ENCODE measurements at regions not wholly inside any gene's neighbourhood (a gene's known extent, or its start where the extent isn't known, plus 50 kb on each side); places are given as distances from the start of the nearest gene placed in this dataset.

DNA sequence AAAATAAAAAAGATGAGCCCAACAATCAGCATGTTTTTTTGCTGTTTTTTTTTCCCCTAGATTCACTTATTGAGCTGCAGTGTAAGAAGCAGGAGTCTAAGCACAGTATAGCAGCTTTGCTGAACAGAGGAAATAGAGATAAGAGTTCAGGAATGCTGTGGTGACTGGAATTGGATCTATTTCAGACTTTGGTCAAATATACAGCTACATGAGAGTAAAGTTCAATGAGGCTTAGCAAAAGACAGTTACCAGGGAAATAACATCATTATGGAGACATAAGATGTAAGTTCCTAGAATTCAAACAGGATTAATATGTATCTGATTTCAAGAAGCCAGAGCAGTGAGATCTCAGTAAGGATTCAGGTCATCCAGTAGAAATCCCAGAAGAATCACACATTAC is 613.0 kb downstream of the RPS29 start:
- DNase-seq: no peak

DNA sequence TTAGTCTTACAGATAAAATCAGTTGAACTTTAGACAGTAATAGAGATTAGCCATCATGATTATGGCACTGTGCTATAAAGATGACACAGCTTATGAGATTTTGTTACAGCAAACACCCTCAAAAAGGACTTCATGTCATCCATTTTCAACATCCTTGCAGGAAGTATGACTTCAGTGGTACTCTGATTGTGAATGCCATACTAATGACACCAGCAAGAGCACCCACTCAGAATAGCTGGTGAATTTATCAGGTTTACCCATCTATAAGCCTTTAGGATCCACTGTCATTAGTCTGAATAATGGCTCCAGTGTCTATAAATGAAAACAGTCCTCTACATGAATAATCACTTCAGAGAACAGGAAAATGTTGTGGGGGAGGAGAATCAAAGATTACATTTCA is 615.2 kb downstream of the RPS29 start:
- DNase-seq: no peak

DNA sequence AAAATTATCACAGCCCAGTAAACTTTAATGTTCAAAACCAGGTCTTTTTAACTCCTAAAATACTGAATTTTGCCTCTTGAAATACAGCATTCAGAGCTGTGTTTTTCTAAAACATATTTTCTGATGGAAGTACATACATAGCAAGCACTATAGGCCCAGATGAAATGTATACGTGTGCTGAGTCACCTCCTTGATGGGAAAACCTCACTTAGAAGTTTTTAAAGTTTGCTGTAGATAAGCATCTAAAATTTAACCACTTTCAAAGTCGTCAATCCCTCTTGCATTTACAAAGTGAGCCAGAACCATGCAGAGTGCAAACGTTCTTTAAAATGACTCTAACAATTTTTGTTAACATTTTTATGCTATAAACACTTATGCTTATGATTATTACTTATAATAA is 618.8 kb downstream of the RPS29 start:
- DNase-seq: no peak

DNA sequence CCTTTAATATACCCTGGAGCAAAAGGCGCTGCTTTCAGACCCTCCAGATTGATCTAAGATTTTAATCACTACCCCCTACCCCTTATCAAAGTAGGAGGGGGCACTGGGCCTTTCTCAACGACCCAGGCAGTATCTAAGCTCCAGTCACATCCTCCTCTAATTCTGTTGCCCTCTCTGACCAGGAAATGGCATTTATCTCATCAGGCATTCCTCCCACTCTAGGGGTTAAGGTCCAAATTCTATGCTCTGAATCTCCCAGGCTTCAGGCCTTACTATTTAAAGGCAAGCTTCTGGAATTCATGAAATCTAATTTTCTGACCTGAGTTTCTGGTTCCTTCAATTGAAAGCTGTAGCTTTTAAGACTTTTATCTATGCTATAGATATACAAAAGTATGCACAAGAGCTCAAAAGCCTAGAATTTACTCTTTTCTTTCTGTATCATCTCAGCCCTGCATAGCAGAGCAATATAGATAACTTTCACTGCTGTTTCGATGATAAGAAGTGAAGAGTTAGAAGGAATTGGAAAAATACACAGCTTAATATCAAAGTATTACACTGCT is 622.9 kb downstream of the RPS29 start:
- DNase-seq: no peak

DNA sequence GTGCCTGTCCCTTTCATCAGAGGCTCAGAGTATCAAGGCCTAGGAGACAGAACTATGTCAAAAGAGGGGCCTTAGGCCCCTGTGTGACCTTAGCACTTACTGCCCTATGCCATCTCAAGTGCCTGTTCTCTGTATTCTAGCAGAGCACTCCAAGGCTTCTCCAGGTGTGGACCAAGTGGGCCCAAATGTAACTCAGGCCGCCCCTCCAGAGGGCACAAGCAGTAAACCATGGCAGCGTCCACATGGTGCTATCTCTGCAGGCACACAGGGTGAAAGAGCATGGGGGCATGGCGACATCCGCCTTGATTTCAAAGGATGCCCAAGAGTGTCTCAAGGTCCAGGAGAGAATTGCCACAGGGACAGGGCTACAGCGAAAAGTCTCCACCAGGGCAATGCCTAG is 628.7 kb downstream of the RPS29 start:
- no peak for DNase-seq

DNA sequence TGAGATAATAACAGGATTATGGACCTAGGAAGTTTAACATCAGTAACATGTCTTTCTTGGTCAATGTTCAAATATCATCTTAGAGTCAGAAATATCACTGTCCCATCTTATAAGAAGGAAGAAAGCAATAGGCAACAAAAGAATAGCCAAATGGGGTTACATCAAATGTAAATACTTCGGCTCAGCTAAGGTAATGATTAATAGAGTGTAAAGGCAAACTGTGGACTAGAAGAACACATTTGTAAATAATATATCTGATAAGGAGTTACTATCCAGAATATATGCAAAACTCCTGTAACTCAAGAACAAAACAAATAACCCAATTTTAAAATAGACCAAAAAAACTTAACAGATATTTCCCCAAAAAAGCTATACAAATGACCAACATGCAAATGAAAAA is 630.3 kb downstream of the RPS29 start:
- no peak for DNase-seq

DNA sequence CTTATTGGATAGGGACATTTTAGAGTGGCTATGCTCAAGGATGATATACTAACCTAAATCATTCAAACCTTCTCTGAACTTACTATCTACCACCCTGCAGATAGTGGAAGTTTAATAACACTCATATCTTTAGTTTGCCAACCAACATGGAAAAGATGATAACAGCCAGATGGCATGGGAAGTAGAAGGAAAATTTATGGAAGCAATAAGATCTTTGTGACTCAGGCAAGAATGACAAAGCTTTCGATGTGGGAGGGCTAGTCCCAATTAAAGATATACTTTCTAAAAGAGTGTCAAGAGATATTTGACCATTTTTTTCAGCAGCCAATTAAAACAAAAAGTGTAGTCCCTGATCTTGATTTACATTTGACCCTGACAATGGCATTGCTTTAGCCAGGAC is 631.7 kb downstream of the RPS29 start:
- no peak for DNase-seq

DNA sequence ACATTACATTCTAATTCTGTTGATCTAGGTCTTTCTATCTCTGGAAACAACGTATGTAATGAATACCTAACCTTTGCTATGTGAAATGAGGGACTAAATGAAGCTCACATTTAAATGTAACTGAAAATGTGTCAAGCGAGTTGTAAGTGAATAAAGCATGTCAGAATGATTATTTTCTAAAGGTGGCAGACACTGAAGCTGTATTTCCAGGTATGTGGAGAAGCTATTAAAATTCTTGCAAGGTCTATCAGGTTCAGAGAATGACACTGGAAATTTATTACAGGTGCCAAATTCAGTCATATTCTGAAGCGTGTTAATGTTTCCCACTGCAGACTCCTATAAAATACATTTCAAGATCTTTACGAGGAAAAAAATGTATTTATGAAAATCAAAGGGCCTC is 641.4 kb downstream of the RPS29 start:
- DNase-seq: no peak

DNA sequence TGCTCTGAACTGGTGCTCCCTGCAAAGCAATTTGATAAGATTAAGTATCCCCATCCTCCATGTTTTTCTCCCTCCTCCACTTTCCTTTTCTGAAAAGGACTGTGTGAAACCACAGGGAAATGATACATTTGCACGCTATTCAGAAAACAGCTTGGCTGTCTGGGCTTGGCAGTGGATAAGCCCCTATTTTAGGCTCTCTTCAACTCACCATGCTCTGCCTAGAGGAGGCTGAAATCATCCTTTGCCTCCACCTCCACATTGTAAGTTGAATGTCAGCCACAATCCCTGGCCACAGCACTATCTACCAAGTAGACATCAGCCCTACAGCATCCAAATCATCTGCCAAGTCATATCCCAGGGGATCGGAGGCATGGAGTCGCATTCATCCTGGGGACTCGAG is 642.3 kb downstream of the RPS29 start:
- no peak for DNase-seq

DNA sequence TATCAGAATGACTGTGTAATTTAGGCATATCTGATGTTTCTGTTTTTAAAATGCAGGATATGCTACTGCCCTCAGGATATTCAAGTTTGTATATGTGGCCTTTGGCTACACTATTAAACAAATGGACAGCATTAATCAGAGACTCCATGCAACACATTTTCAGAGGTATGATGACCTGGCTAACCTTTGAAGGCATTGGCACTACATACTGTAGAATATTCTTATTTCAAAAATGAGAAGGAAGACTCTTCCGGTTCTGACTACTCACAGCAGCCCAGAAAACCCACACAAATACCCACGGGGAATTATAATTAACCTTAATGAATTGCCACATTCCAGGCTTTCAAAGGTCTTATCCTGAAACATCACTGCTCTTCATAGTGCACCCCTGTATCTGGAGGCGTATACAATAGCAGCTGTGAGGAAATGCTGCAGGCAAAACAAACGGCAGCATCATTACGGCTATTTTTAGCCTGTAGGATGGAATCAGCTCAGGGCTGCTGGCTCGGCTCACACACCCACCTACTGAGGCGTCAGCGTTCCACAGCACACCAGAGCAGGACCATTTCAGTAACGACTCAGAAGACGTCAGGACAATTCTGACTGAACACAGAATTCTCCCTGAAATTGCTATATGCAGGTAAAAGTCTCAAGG is 648.5 kb downstream of the RPS29 start:
- DNase-seq: no peak

DNA sequence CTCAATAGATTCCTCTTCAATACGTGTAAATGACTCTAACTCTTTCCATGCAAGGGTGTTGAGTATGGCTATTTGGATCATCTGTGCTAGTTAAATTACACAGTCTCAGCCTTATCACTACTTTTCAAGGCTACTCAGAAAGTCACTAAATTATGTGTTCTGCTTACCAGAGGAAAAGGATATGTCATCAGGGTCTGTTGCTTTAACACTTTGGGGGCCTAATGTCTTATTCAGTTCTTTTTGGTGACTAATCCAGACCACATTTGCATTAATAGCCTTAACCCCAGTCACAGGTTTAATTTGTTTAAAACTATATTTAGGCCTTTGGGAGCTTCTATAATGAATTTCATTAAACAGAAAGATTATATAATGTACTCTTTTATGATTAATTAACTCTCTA is 649.3 kb downstream of the RPS29 start:
- no peak for DNase-seq

DNA sequence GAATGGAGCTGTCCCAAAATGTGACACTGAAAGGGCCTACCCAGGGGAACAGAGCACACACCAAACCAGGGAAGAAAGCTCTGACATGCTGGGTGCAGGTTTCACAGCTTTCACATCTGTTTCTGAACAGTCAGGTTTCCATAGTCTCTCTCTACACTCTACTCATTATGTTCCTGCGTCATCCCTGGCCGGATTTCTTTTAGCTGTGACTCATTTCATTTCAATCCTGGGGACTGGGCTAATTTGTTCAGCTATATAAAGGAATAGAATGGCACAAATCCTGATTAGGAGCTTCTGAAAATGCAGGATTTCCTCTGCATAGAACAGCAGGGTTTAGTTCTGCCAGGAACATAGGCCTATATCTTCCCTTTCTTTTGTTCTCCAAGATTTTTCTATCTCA is 649.8 kb downstream of the RPS29 start:
- no peak for DNase-seq

DNA sequence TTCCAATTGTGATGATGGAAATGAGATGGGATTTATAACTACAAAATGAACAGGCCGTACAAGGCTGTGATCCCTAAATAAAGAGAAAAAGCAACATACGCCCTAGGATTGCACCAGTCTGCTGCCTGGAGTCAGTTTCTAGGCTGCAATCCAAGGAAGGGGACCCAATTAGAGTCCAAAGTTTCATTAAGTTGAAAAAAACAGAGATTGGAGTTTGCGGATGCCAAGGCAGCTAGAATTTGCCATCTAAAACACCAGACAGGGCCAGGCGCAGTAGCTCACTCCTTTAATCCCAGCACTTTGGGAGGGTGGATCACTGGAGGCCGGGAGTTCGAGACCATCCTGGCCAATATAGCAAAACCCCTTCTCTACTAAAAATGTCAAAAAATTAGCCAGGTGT is 661.0 kb downstream of the RPS29 start:
- DNase-seq: no peak

DNA sequence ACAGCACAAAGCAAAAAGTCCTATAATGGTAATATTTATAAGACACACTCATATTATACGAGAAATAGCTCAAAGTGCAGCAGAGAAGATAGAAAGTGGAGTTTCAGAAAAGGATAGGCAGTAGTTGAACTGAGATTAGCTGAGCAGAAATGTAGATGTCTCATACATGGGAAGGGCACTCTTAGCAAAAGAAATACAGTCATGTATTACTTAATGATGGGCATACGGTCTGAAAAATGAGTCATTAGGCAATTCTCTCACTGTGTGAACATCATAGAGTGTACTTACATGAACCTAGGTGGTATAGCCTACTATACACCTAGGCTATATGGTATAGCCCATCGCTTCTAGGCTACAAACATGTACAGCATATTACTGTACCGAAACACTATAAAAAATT is 671.3 kb downstream of the RPS29 start:
- no peak for DNase-seq

DNA sequence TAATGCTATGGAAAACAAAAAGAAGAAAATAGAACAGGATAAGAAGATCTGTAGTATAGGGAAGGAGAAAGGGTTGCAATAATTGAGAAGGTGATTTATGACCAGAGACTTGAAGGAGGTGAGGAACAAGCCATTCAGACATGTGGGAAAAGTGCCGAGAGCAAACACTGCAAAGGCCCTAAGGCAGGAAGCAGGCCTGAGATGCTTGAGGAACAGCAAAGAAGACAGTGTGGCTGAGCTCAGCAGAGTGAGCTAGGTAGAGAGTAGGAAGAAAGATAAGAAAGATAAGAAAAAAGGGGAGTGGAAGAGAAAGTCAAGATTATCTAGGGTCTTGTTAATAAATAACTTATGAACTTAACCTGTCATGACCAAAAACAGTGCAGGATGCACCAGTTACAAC is 671.8 kb downstream of the RPS29 start:
- DNase-seq: no peak

DNA sequence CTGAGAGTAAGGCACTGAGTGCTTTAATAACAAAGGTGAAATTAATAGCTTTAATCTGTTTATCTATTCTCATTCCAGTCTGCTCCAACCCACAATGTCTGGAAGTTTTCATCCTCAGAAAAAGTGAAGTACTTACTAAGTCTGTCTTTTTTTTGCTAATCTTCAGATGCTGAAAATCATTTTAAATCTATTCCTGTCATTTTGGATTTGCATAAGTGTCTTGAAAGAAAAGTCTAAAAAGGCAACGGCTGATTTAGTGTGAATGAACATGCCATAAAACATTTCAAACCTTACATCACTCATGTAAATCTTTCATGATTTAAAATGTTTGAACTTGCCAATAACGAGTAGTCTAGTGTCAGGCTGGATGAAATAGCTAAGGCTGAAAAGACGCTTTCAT is 685.6 kb downstream of the RPS29 start:
- DNase-seq: no peak

DNA sequence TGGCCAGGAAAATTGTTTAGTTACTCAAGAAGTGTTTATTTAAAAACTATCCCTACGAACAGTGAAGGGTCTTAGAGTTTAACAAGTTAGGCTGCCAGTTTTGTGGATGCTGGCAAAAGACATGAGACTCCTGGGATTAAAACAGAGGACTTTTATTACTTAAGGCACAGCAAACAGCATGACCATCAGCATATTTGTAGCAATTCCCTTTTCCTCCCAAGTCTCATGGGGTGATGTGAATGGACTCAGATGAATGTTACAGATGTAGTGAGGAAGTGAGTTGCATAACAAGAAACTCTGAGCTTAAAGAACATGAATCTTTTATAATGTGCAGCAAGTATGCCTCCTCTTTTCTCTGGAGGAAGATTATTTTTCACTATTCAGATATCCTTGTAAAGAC is 695.8 kb downstream of the RPS29 start:
- no peak for DNase-seq

DNA sequence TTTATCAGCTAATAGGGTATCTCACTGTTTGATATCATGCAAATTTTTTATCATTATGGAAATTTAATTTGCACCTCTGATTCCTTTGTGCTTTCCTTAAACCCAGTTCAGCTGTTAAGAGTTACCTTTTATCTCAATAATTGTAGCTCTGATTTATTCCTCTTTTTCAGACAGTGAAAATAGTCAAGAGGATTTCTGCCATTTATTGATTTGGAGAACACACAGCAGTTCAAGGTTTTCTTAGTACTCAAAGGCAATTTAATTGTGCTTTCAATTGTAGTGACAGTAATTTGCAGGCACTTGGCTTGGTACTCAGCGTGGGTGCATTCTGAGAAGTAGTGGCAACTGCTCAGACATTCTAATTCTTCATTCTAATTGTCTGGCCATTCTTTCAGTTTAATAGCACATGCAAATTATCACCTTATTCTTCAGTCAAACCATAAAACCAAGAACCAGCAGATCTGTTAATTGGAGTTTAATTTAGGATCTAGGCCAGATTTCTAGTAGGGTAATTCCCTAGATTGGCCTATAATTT is 709.3 kb downstream of the RPS29 start:
- no peak for DNase-seq

DNA sequence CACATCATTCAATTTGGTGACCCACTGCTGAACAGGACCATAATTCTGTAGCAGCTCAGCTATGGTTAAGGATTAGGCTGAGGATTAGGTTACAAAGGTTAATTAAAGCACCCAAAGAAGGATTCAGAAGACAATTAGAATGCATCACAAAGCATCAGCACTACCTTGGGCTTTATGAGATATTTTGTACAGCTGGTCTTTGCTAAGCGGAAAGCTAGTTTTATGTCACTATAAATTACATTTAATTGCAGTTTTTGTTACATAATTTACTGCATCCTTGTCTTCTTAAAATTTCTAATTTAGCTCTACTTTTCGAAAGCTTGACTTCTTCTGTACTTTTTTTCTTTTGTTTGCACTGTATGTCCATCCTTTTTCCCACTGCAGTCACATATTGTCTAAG is 711.5 kb downstream of the RPS29 start:
- DNase-seq: no peak

DNA sequence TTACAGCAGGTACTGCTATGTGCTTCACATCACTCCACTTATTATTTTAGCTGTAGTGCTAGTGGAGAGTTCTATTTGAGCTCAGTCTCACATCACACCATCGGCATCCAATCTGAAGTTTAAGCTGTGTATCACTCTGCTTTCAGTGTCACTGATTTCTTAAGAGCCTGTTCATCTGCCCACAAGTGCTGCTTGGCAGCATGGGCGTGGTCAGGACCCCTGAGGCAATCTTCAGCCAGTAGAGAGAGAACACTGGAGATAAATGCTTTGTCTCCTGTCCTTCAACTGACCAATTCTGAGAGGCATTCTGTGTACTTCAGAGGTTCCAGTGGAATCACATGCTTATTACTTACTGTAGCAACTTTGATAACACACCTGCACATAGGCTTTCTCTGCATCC is 728.8 kb downstream of the RPS29 start:
- DNase-seq: no peak

DNA sequence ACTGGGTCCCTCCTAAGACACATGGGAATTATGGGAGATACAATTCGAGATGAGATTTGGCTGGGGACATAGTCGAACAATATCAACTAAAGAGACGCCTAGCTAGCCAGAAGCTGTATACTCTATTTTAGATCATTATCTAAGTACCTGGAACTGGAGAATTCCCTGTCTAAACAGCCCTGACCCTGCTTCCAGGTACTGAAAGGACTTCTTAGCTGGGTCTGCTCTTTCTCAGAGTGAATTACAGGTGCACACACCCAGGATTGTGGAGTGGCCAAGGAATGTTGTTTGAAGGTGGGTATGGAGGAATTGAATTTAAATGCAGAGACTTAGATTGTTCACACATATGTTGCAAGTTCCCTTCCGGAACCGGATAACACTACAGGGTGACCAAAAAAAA is 733.0 kb downstream of the RPS29 start:
- no peak for DNase-seq

DNA sequence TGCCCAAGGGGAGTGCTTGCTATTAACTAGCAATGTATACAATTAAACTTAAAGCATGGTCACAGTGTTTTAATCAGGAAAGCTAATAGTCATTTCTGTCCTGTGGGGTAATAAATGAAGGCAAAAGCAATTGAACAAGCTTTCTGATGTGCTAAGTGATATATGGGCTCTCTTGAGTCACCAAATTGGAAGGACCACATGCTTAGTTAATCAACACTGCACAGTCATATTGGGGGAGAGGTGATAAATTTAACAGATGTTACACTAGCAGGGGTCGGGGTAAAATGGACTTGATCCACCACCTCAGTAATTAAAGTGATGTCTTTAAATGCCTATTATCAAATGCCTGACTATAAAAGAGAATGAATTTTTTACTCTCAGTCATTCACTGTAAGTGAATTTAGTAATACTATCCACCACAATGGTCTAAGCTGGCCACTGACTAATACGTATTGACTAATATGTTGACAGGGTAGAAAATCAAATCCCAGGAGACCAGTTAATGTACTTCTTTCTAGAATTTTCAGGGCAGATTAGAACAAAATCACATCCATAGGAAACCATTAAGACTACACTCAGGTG is 736.3 kb downstream of the RPS29 start:
- no peak for DNase-seq

DNA sequence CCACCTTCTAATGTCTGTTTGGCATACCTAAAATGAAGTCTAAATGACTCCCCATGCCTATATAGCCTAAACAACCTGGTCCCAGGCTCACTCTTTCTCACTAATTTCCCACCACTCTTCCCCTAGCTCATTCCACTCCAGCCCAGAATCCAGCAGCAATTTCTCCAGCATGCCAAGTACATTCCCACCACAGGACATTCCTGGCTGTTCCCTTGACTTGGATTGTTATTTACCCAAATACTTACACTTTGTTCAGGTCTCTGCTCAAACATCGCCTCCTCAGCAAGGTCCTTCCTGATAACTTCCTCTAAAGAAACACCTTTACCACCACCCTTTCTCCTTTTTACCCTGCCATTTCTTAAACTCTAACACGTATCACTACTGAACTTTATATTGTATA is 743.4 kb downstream of the RPS29 start:
- no peak for DNase-seq

DNA sequence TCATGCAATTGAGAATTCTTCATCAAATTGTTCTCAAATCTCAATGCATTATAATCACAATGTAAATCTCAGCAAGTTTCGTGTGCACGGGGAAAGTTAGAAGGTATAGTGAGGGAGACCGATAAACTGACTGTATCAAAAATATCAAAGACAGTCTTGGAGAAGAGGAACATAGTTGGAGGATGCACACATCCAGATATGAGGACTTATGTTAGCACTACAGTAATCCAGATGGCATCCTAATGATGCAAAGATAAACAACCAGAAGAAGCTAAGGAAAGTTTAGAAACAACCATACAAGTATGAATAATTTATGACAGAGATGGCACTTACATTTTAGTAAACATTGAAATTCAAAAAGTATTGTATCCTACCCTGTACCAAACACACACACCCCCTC is 760.1 kb downstream of the RPS29 start:
- no peak for DNase-seq

DNA sequence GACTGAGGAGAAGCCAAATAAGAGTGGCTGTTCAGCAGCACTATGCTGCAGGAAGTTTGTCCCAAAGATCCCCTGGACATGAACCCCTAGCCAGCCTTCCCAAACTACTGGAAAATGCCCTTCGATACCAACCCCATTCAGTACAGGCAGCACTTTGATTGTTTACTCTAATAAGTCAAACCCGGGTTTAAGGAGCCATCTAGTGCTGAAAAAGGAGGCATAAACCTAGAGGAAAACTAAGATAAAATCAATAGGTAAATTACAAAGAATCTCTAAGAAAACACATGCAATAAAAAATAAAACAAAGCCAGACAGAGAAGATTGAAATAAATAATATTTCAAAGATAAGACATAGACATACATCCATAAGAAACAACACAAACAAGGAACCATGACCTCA is 771.6 kb downstream of the RPS29 start:
- DNase-seq: no peak
